DND-41 (cell line): ENCODE measurements at regions not wholly inside any gene's neighbourhood (a gene's known extent, or its start where the extent isn't known, plus 50 kb on each side); places are given as distances from the start of the nearest gene placed in this dataset.
A peak's percentile ranks its signal among the peaks of the same experiment; 100 is the strongest.
"Not testable (repeated sequence)": the region's sequence is repeated elsewhere in the genome, so short reads cannot be mapped to it uniquely, and the experiment has no call there.

ENCODE experiments used
- ATAC-seq: fragments of 200-7000 bp; cut with Tn5 transposase; 3 replicates; pipeline ENCODE4 v1.9.1; 2021; ENCODE audit warnings: low read depth; ENCODE audit not compliant: insufficient read depth
- DNase-seq: peaks from one replicate; pipeline ENCODE4 v3.0.0-alpha.2; 2020
- H2AFZ ChIP-seq: 2 replicates; pipeline ENCODE4 v1.6.0; 2012; ENCODE audit warnings: low read depth, low read length
- H3K27ac ChIP-seq: 2 replicates; pipeline ENCODE4 v1.5.1; 2012; ENCODE audit warnings: low read length, inconsistent platforms
- H3K27me3 ChIP-seq: fragments of 200-600 bp; sonication (generic); 2 replicates; pipeline ENCODE4 v1.6.0; 2012; ENCODE audit warnings: low read length, mild to moderate bottlenecking, inconsistent platforms; ENCODE audit not compliant: insufficient read depth, poor library complexity
- H3K36me3 ChIP-seq: 2 replicates; pipeline ENCODE4 v1.5.1; 2012; ENCODE audit warnings: low read length, inconsistent platforms; ENCODE audit not compliant: insufficient read depth
- H3K4me1 ChIP-seq: 2 replicates; pipeline ENCODE4 v1.5.1; 2012; ENCODE audit warnings: mild to moderate bottlenecking, low read length; ENCODE audit not compliant: insufficient read depth
- H3K4me2 ChIP-seq: 2 replicates; pipeline ENCODE4 v1.6.0; 2012; ENCODE audit warnings: mild to moderate bottlenecking, moderate library complexity, low read length, inconsistent platforms; ENCODE audit not compliant: insufficient read depth
- H3K4me3 ChIP-seq, 2 experiments: fragments of 200-600 bp in 1 of 2; shearing (Covaris generic) in 1 of 2; 2 replicates each; pipeline ENCODE4 v1.5.1; 2012 to 2016; ENCODE audit warnings: inconsistent platforms in 2 of 2, low read length in 2 of 2, mild to moderate bottlenecking in 2 of 2, low read depth in 1 of 2, moderate library complexity in 1 of 2
- H3K79me2 ChIP-seq: 2 replicates; pipeline ENCODE4 v1.6.0; 2012; ENCODE audit warnings: low read length, inconsistent platforms; ENCODE audit not compliant: insufficient read depth
- H3K9ac ChIP-seq: 2 replicates; pipeline ENCODE4 v1.6.0; 2012; ENCODE audit warnings: low read depth, mild to moderate bottlenecking, inconsistent platforms, low read length, moderate library complexity
- H3K9me3 ChIP-seq: 2 replicates; pipeline ENCODE4 v1.5.1; 2012; ENCODE audit warnings: low read length, moderate library complexity, mild to moderate bottlenecking, inconsistent platforms; ENCODE audit not compliant: insufficient read depth, severe bottlenecking
- H4K20me1 ChIP-seq: 2 replicates; pipeline ENCODE4 v1.6.0; 2012; ENCODE audit warnings: low read length; ENCODE audit not compliant: insufficient read depth
- EZH2 ChIP-seq: IDR thresholded peaks from 3 replicates; pipeline ENCODE4 v1.6.1; 2012; ENCODE audit warnings: borderline replicate concordance, low read depth, mild to moderate bottlenecking, moderate library complexity, low read length, inconsistent platforms; ENCODE audit not compliant: severe bottlenecking
- TF ChIP-seq, protein P1 (sequence below): IDR thresholded peaks from 2 replicates; pipeline ENCODE4 v1.5.1; 2012; ENCODE audit warnings: borderline replicate concordance, low read length, moderate library complexity, mild to moderate bottlenecking; ENCODE audit not compliant: poor library complexity, severe bottlenecking; ENCODE audit errors: extremely low read depth

- Histone ChIP-seq H3K4me3 (no peak overlapping the region), H3K27ac (no peak overlapping the region), H3K9ac (no peak overlapping the region), H3K27me3 (no peaks in the 10 kb centered on the region), H2AFZ (no peak overlapping the region), H3K9me3 (no peaks in the 10 kb centered on the region), H3K36me3 (no peaks in the 10 kb centered on the region), H3K79me2 (no peaks in the 10 kb centered on the region), H3K4me1 (no peaks in the 10 kb centered on the region), H3K4me2 (no peak overlapping the region), H4K20me1 (no peaks in the 10 kb centered on the region)
- TF ChIP-seq, protein P1, sequence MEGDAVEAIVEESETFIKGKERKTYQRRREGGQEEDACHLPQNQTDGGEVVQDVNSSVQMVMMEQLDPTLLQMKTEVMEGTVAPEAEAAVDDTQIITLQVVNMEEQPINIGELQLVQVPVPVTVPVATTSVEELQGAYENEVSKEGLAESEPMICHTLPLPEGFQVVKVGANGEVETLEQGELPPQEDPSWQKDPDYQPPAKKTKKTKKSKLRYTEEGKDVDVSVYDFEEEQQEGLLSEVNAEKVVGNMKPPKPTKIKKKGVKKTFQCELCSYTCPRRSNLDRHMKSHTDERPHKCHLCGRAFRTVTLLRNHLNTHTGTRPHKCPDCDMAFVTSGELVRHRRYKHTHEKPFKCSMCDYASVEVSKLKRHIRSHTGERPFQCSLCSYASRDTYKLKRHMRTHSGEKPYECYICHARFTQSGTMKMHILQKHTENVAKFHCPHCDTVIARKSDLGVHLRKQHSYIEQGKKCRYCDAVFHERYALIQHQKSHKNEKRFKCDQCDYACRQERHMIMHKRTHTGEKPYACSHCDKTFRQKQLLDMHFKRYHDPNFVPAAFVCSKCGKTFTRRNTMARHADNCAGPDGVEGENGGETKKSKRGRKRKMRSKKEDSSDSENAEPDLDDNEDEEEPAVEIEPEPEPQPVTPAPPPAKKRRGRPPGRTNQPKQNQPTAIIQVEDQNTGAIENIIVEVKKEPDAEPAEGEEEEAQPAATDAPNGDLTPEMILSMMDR = no peak
- no peak for TF ChIP-seq EZH2
- ATAC-seq = peak; percentile 79
- DNase-seq = no peak
These were observed 179.6 kb downstream of the OR4M2 start for GRCh38 chr15:22259881-22260421.

- H3K4me2 ChIP-seq = no peak overlapping the region
- H3K9me3 ChIP-seq = no peaks in the 10 kb centered on the region
- no peak overlapping the region for H3K27ac ChIP-seq
- no peaks in the 10 kb centered on the region for H3K36me3 ChIP-seq
- H3K4me1 ChIP-seq = no peaks in the 10 kb centered on the region
- H3K27me3 ChIP-seq = no peaks in the 10 kb centered on the region
- no peak overlapping the region for H3K9ac ChIP-seq
- ATAC-seq = no peak
- TF ChIP-seq EZH2 = no peak
- TF ChIP-seq, protein P1 = no peak
- no peak for DNase-seq
- no peaks in the 10 kb centered on the region for H3K79me2 ChIP-seq
- no peak overlapping the region for H2AFZ ChIP-seq
- no peak overlapping the region for H3K4me3 ChIP-seq
- H4K20me1 ChIP-seq = no peaks in the 10 kb centered on the region
These were observed 182.3 kb downstream of the OR4M2 start for GRCh38 chr15:22262613-22263020.

DNA sequence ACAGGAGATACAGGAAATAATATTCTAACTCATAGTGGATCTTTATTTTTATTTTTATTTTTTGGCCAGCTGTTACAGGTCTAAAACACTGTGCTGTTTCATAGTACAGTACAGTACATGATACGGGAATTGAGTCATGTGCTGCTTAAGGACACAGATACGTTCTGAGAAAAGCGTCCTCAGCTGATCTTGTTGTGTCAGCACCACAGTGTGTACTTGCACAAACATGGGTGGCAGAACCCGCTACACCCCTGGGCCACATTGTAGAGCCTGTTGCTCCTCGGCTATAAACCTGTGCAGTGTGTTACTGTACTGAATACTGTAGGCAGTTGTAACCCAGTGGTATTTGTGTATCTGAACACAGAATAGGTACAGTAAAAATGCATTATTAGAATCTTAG, 183.4 kb downstream of the OR4M2 start:
- no peak for ATAC-seq
- Histone ChIP-seq H3K4me2 (no peak overlapping the region), H3K9me3 (no peaks in the 10 kb centered on the region), H4K20me1 (no peaks in the 10 kb centered on the region), H3K36me3 (no peaks in the 10 kb centered on the region), H3K9ac (no peak overlapping the region), H3K27ac (no peak overlapping the region), H3K4me1 (no peaks in the 10 kb centered on the region), H3K27me3 (no peaks in the 10 kb centered on the region), H3K4me3 (no peak overlapping the region), H2AFZ (no peak overlapping the region), H3K79me2 (no peaks in the 10 kb centered on the region)
- TF ChIP-seq, protein P1 = no peak
- TF ChIP-seq EZH2 = no peak
- no peak for DNase-seq

DNA sequence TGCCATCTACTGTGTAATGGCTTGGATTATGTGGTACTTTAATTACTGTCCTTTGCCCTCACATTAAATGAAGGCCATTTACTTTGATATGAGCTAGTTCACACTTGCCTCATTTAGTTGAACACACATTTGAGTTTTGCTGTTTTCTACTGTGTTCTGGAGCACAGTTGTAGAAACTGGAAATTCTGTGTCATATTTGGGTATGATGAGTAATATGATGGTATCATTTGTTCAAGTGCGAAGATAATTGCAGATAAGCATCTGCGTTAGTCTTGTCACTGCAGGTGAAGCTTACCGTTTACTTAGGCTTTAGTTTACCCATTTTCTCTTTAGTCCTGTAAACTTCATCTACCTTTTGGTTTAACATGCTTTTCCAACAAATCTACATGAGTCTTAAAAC, 183.9 kb downstream of the OR4M2 start:
- H4K20me1 ChIP-seq, H3K4me2 ChIP-seq, H3K27ac ChIP-seq, H3K79me2 ChIP-seq, H3K9me3 ChIP-seq, ATAC-seq, H3K36me3 ChIP-seq, H3K4me1 ChIP-seq, H3K27me3 ChIP-seq, DNase-seq, H3K4me3 ChIP-seq, H2AFZ ChIP-seq, H3K9ac ChIP-seq: not testable (repeated sequence)
